ENCODE measurements at regions not wholly inside any gene's neighbourhood (a gene's known extent, or its start where the extent isn't known, plus 50 kb on each side); places are given as distances from the start of the nearest gene placed in this dataset.

DNA sequence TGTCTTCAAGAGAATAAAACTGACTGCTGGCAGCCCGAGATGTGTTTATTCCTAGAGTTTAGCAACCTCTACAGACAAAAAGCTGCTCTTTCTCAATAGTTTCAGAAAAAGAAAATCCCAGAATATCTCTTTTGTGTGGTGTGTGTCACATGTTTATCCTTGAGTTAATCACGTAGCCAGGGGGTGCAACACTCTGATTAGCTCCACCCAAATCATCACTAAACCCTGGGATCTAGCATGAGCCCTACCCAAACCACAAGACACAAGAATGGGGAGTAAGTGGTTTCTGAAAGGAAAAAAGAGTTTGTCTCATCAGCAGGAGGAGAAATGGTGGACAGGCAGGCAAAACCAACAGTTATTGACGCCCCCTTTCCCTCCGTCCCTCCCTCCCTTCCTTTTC lies 78.5 kb upstream of the AGBL1 start:
- TF ChIP-seq YY1 (IDR thresholded peaks at IDR 0.05; ENCODE audit: insufficient read depth, insufficient read length) = no peak
- no peak for TF ChIP-seq SUZ12 (IDR thresholded peaks at IDR 0.05; ENCODE audit: extremely low read depth, insufficient read depth, insufficient read length)
